ENCODE measurements at regions not wholly inside any gene's neighbourhood (a gene's known extent, or its start where the extent isn't known, plus 50 kb on each side); places are given as distances from the start of the nearest gene placed in this dataset.

DNA sequence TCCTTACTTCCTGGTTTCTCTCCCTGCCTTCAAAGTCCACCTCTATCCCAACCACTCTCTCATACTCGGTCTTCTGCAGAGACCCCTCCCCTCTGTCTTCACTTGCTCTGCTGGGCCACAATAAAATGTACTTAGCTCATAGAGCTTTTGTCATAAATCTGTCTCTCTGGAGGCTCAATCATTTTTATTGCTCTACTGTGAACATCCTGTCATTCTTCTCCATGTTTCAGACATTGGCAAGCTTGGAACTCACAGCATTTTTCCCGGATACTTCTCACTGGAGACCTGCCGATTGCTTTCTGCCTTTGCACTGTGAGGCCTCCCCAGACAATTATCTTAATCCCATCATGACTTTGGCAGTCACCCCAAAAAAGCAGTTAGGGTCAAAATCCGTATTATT, 192.3 kb upstream of the ZMIZ1 start:
- TF ChIP-seq POLR2A (IDR thresholded peaks at IDR 0.05) (no peak), POLR2AphosphoS5 (IDR thresholded peaks at IDR 0.05) (no peak), EP300 (IDR thresholded peaks at IDR 0.05) (no peak)
- TF ChIP-seq, protein P1, sequence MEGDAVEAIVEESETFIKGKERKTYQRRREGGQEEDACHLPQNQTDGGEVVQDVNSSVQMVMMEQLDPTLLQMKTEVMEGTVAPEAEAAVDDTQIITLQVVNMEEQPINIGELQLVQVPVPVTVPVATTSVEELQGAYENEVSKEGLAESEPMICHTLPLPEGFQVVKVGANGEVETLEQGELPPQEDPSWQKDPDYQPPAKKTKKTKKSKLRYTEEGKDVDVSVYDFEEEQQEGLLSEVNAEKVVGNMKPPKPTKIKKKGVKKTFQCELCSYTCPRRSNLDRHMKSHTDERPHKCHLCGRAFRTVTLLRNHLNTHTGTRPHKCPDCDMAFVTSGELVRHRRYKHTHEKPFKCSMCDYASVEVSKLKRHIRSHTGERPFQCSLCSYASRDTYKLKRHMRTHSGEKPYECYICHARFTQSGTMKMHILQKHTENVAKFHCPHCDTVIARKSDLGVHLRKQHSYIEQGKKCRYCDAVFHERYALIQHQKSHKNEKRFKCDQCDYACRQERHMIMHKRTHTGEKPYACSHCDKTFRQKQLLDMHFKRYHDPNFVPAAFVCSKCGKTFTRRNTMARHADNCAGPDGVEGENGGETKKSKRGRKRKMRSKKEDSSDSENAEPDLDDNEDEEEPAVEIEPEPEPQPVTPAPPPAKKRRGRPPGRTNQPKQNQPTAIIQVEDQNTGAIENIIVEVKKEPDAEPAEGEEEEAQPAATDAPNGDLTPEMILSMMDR (IDR thresholded peaks at IDR 0.05) = no peak

Data from suprapubic skin (tissue), 4 donors.